HepG2 (cell line): ENCODE measurements at regions not wholly inside any gene's neighbourhood (a gene's known extent, or its start where the extent isn't known, plus 50 kb on each side); places are given as distances from the start of the nearest gene placed in this dataset.

ENCODE experiments used
- CEBPG ChIP-seq: IDR thresholded peaks from 2 replicates; pipeline ENCODE4 v1.6.1; 2016
- HDAC2 ChIP-seq: sonication (generic); formaldehyde crosslinking; IDR thresholded peaks from 2 replicates; pipeline ENCODE4 v1.4.0; 2020; ENCODE audit warnings: missing genetic modification reagents
- XRCC5 ChIP-seq: fragments of 200-400 bp; formaldehyde crosslinking; optimal IDR thresholded peaks from 2 replicates; pipeline ENCODE3; 2017; ENCODE audit warnings: mild to moderate bottlenecking, low read length
- ZNF256 ChIP-seq: sonication (generic); formaldehyde crosslinking; conservative IDR thresholded peaks from 2 replicates; pipeline ENCODE4 v1.4.0; 2020; ENCODE audit warnings: missing genetic modification reagents
- TF ChIP-seq, protein P1 (sequence below): sonication (generic); formaldehyde crosslinking; IDR thresholded peaks from one replicate; pipeline ENCODE4 v1.5.1; 2020; ENCODE audit warnings: mild to moderate bottlenecking, missing genetic modification reagents; ENCODE audit errors: not compliant biosample characterization
- TF ChIP-seq, protein P2 (sequence below): sonication (generic); formaldehyde crosslinking; IDR thresholded peaks from 2 replicates; pipeline ENCODE4 v1.5.0; 2020; ENCODE audit warnings: mild to moderate bottlenecking, missing genetic modification reagents, borderline replicate concordance

DNA sequence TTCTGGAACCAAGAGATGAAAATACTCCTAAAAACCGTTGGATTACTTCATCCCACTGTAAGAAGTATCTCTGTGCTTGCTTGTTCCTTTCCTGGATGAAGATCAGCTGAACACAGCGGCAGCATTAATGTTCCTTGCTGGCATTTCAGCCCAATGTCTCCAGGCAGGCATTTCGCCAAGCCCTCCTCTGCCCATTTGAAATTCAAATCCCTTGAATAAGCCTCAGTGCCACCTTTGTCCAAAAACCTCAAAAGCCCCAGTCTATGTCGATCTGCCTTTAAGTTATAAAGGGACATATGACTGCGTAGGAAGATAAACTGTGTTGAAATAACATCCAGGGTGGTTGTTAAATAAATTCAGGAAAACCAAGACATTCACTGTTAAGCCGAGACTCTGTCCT, 156.8 kb upstream of the PDZRN3 start (continued):
- TF ChIP-seq, protein P1, sequence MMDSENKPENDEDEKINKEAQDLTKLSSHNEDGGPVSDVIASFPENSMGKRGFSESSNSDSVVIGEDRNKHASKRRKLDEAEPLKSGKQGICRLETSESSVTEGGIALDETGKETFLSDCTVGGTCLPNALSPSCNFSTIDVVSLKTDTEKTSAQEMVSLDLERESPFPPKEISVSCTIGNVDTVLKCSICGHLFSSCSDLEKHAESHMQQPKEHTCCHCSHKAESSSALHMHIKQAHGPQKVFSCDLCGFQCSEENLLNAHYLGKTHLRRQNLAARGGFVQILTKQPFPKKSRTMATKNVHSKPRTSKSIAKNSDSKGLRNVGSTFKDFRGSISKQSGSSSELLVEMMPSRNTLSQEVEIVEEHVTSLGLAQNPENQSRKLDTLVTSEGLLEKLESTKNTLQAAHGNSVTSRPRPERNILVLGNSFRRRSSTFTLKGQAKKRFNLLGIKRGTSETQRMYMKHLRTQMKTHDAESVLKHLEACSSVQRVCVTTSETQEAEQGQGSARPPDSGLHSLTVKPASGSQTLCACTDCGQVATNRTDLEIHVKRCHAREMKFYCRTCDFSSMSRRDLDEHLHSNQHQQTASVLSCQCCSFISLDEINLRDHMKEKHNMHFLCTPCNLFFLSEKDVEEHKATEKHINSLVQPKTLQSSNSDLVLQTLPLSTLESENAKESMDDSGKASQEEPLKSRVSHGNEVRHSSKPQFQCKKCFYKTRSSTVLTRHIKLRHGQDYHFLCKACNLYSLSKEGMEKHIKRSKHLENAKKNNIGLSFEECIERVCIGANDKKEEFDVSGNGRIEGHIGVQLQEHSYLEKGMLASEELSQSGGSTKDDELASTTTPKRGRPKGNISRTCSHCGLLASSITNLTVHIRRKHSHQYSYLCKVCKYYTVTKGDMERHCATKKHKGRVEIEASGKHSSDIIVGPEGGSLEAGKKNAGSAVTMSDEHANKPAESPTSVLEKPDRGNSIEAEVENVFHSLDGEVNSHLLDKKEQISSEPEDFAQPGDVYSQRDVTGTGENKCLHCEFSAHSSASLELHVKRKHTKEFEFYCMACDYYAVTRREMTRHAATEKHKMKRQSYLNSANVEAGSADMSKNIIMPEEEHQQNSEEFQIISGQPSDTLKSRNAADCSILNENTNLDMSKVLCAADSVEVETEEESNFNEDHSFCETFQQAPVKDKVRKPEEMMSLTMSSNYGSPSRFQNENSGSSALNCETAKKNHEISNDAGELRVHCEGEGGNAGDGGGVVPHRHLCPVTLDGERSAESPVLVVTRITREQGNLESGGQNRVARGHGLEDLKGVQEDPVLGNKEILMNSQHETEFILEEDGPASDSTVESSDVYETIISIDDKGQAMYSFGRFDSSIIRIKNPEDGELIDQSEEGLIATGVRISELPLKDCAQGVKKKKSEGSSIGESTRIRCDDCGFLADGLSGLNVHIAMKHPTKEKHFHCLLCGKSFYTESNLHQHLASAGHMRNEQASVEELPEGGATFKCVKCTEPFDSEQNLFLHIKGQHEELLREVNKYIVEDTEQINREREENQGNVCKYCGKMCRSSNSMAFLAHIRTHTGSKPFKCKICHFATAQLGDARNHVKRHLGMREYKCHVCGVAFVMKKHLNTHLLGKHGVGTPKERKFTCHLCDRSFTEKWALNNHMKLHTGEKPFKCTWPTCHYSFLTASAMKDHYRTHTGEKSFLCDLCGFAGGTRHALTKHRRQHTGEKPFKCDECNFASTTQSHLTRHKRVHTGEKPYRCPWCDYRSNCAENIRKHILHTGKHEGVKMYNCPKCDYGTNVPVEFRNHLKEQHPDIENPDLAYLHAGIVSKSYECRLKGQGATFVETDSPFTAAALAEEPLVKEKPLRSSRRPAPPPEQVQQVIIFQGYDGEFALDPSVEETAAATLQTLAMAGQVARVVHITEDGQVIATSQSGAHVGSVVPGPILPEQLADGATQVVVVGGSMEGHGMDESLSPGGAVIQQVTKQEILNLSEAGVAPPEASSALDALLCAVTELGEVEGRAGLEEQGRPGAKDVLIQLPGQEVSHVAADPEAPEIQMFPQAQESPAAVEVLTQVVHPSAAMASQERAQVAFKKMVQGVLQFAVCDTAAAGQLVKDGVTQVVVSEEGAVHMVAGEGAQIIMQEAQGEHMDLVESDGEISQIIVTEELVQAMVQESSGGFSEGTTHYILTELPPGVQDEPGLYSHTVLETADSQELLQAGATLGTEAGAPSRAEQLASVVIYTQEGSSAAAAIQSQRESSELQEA (CRISPR knock-in tag) = no peak
- TF ChIP-seq XRCC5 (no peak), ZNF256 (CRISPR knock-in tag) (no peak), CEBPG (no peak), HDAC2 (CRISPR knock-in tag) (no peak)
- TF ChIP-seq, protein P2, sequence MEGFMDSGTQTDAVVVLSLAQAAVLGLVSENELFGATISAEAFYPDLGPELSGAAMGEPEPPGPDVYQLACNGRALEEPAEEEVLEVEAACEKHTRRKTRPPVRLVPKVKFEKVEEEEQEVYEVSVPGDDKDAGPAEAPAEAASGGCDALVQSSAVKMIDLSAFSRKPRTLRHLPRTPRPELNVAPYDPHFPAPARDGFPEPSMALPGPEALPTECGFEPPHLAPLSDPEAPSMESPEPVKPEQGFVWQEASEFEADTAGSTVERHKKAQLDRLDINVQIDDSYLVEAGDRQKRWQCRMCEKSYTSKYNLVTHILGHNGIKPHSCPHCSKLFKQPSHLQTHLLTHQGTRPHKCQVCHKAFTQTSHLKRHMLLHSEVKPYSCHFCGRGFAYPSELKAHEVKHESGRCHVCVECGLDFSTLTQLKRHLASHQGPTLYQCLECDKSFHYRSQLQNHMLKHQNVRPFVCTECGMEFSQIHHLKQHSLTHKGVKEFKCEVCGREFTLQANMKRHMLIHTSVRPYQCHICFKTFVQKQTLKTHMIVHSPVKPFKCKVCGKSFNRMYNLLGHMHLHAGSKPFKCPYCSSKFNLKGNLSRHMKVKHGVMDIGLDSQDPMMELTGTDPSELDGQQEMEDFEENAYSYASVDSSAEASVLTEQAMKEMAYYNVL (CRISPR knock-in tag) = no peak
